Peyer's patch (tissue), 4 donors: ENCODE measurements at regions not wholly inside any gene's neighbourhood (a gene's known extent, or its start where the extent isn't known, plus 50 kb on each side); places are given as distances from the start of the nearest gene placed in this dataset.

Source experiments
- DNase-seq, 3 donors: peaks; one replicate each; pipeline ENCODE4 v3.0.0-alpha.2; 2017 to 2019
- H3K27ac ChIP-seq, 4 donors: fragments of 200-600 bp; sonication (generic); one replicate each; pipeline ENCODE4 v1.5.1; 2016 to 2019
- H3K27me3 ChIP-seq, 2 donors: fragments of 200-600 bp; sonication (generic); one replicate each; pipeline ENCODE4 v1.5.1; 2019
- H3K36me3 ChIP-seq, 3 donors: fragments of 200-600 bp; sonication (generic); one replicate each; pipeline ENCODE4 v1.5.1; 2016 to 2019
- H3K4me1 ChIP-seq, 4 donors: fragments of 200-600 bp; sonication (generic); one replicate each; pipeline ENCODE4 v1.5.1; 2016 to 2019
- H3K4me3 ChIP-seq, 4 donors: fragments of 200-600 bp; sonication (generic); 1 replicate in 3 of 4; 2 replicates in 1 of 4; pipeline ENCODE4 v1.5.1; 2016 to 2019; ENCODE audit warnings: mild to moderate bottlenecking in 1 of 4
- H3K9me3 ChIP-seq, 4 donors: fragments of 200-600 bp; sonication (generic); one replicate each; pipeline ENCODE4 v1.5.1; 2016 to 2019; ENCODE audit warnings: mild to moderate bottlenecking in 1 of 4
- POLR2A ChIP-seq, 2 donors: fragments of 450-650 bp; IDR thresholded peaks; one replicate each; pipeline ENCODE4 v1.5.1; 2017; ENCODE audit warnings: antibody characterized with exemption in 2 of 2, mild to moderate bottlenecking in 2 of 2, moderate library complexity in 2 of 2
- TF ChIP-seq, protein P1 (sequence below), 6 experiments: fragments of 450-650 bp in 4 of 6; fragments of 200-600 bp in 2 of 6; sonication (generic) in 1 of 6; IDR thresholded peaks; one replicate each; pipeline ENCODE4 v1.5.1; 2017 to 2019; ENCODE audit warnings: antibody characterized with exemption in 6 of 6, mild to moderate bottlenecking in 3 of 6, moderate library complexity in 1 of 6

GRCh38 chr2:172204309-172204708 lies 101.6 kb upstream of the DLX2 start:
- TF ChIP-seq POLR2A (IDR thresholded peaks at IDR 0.05), result no peak
- TF ChIP-seq, protein P1, sequence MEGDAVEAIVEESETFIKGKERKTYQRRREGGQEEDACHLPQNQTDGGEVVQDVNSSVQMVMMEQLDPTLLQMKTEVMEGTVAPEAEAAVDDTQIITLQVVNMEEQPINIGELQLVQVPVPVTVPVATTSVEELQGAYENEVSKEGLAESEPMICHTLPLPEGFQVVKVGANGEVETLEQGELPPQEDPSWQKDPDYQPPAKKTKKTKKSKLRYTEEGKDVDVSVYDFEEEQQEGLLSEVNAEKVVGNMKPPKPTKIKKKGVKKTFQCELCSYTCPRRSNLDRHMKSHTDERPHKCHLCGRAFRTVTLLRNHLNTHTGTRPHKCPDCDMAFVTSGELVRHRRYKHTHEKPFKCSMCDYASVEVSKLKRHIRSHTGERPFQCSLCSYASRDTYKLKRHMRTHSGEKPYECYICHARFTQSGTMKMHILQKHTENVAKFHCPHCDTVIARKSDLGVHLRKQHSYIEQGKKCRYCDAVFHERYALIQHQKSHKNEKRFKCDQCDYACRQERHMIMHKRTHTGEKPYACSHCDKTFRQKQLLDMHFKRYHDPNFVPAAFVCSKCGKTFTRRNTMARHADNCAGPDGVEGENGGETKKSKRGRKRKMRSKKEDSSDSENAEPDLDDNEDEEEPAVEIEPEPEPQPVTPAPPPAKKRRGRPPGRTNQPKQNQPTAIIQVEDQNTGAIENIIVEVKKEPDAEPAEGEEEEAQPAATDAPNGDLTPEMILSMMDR (IDR thresholded peaks at IDR 0.05), result no peak
- Histone ChIP-seq H3K27ac (no peak overlapping the region), H3K36me3 (no peaks in the 10 kb centered on the region), H3K9me3 (peaks cover 0 to 6% (median 0%) of the 10 kb centered on the region in 4 donors), H3K4me3 (no peak overlapping the region), H3K4me1 (peaks cover 0 to 9% (median 0%) of the 10 kb centered on the region in 4 donors), H3K27me3 (no peaks in the 10 kb centered on the region)
- no peak for DNase-seq

GRCh38 chr2:172204762-172205161 lies 102.1 kb upstream of the DLX2 start:
- Histone ChIP-seq H3K27me3 (no peaks in the 10 kb centered on the region), H3K4me3 (no peak overlapping the region), H3K4me1 (peaks cover 0 to 9% (median 0%) of the 10 kb centered on the region in 4 donors), H3K9me3 (peaks cover 0 to 6% (median 0%) of the 10 kb centered on the region in 4 donors), H3K36me3 (no peaks in the 10 kb centered on the region), H3K27ac (no peak overlapping the region)
- DNase-seq, result no peak
- TF ChIP-seq, protein P1 (IDR thresholded peaks at IDR 0.05), result no peak
- TF ChIP-seq POLR2A (IDR thresholded peaks at IDR 0.05), result no peak

- H3K27ac ChIP-seq, result no peak overlapping the region
- H3K4me3 ChIP-seq, result no peak overlapping the region
- TF ChIP-seq POLR2A (IDR thresholded peaks at IDR 0.05), result no peak
- TF ChIP-seq, protein P1 (IDR thresholded peaks at IDR 0.05), result no peak
- no peaks in the 10 kb centered on the region for H3K36me3 ChIP-seq
- H3K27me3 ChIP-seq, result no peaks in the 10 kb centered on the region
- DNase-seq, result no peak
- peaks cover 0 to 3% (median 0%) of the 10 kb centered on the region in 4 donors for H3K9me3 ChIP-seq
- H3K4me1 ChIP-seq, result peaks cover 0 to 9% (median 0%) of the 10 kb centered on the region in 4 donors
These were observed 102.6 kb upstream of the DLX2 start for GRCh38 chr2:172205292-172205691.

DNA sequence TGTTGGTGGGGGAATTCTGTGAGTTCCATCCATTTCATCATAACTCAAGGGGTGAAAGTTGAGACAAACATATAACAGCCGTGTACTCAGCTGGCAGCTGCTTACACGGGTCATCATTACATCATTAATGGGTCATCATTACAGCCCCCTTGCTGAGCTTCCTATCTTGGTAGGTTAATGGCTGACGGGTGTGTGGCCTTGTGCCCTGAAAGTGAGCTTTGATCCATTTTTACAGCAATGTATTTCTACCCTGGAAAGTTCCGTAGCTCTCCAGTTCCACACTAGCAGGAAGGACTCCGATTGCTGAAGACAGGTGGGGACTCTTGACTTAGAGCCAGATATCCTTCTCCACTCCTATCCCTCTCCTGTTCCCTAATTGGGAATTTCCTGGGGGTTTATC lies 105.2 kb upstream of the DLX2 start:
- peak in 1 of 3 donors; percentile 50 for DNase-seq
- TF ChIP-seq, protein P1 (IDR thresholded peaks at IDR 0.05), result peak in 1 of 6 experiments; percentile 9
- no peak for TF ChIP-seq POLR2A (IDR thresholded peaks at IDR 0.05)
- Histone ChIP-seq H3K36me3 (no peaks in the 10 kb centered on the region), H3K9me3 (no peaks in the 10 kb centered on the region), H3K27ac (peak overlapping the region in 1 of 4 donors; percentile 52), H3K4me1 (peaks cover 0 to 9% (median 0%) of the 10 kb centered on the region in 4 donors), H3K27me3 (no peaks in the 10 kb centered on the region), H3K4me3 (no peak overlapping the region)

GRCh38 chr2:172208791-172209325 lies 106.2 kb upstream of the DLX2 start:
- Histone ChIP-seq H3K36me3 (no peaks in the 10 kb centered on the region), H3K27ac (peak overlapping the region in 1 of 4 donors; percentile 52), H3K4me3 (no peak overlapping the region), H3K4me1 (peaks cover 0 to 9% (median 0%) of the 10 kb centered on the region in 4 donors), H3K27me3 (no peaks in the 10 kb centered on the region), H3K9me3 (no peaks in the 10 kb centered on the region)
- no peak for DNase-seq
- TF ChIP-seq, protein P1 (IDR thresholded peaks at IDR 0.05), result no peak
- no peak for TF ChIP-seq POLR2A (IDR thresholded peaks at IDR 0.05)
